ENCODE measurements at regions not wholly inside any gene's neighbourhood (a gene's known extent, or its start where the extent isn't known, plus 50 kb on each side); places are given as distances from the start of the nearest gene placed in this dataset.

DNA sequence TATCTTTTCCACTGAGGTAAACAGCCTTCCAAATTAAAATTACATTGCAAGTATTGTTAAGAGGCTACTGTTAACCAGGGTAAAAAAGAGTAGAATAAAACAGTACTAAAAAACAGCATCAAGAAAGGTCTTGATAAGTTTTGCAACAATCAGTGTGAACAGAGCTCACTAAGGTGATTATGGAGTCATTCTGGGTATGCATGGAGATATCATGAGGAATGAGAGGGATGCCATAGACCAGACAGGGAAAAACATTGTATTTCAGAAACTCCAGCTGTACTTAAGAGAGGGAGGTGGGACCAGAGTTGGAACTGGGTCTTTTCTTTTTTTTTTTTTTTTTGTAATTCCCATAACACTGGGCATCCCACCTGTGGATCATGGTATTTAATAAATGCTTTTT, 549.6 kb downstream of the INHBA start:
- TF ChIP-seq, protein P1, sequence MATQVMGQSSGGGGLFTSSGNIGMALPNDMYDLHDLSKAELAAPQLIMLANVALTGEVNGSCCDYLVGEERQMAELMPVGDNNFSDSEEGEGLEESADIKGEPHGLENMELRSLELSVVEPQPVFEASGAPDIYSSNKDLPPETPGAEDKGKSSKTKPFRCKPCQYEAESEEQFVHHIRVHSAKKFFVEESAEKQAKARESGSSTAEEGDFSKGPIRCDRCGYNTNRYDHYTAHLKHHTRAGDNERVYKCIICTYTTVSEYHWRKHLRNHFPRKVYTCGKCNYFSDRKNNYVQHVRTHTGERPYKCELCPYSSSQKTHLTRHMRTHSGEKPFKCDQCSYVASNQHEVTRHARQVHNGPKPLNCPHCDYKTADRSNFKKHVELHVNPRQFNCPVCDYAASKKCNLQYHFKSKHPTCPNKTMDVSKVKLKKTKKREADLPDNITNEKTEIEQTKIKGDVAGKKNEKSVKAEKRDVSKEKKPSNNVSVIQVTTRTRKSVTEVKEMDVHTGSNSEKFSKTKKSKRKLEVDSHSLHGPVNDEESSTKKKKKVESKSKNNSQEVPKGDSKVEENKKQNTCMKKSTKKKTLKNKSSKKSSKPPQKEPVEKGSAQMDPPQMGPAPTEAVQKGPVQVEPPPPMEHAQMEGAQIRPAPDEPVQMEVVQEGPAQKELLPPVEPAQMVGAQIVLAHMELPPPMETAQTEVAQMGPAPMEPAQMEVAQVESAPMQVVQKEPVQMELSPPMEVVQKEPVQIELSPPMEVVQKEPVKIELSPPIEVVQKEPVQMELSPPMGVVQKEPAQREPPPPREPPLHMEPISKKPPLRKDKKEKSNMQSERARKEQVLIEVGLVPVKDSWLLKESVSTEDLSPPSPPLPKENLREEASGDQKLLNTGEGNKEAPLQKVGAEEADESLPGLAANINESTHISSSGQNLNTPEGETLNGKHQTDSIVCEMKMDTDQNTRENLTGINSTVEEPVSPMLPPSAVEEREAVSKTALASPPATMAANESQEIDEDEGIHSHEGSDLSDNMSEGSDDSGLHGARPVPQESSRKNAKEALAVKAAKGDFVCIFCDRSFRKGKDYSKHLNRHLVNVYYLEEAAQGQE (IDR thresholded peaks at IDR 0.05; ENCODE audit: borderline replicate concordance): no peak
- TF ChIP-seq EZH2 (IDR thresholded peaks at IDR 0.05; ENCODE audit: borderline replicate concordance, insufficient read depth, low read length, poor library complexity, severe bottlenecking) (no peak), POLR2AphosphoS5 (IDR thresholded peaks at IDR 0.05) (no peak), EP300 (conservative IDR thresholded peaks at IDR 0.05; ENCODE audit: poor library complexity, severe bottlenecking) (no peak), SMC3 (conservative IDR thresholded peaks at IDR 0.05; ENCODE audit: poor library complexity) (no peak), MXI1 (conservative IDR thresholded peaks at IDR 0.05; ENCODE audit: poor library complexity, severe bottlenecking) (no peak), TAF1 (IDR thresholded peaks at IDR 0.05; ENCODE audit: low read depth) (no peak), RAD21 (conservative IDR thresholded peaks at IDR 0.05) (no peak)
- TF ChIP-seq, protein P2, sequence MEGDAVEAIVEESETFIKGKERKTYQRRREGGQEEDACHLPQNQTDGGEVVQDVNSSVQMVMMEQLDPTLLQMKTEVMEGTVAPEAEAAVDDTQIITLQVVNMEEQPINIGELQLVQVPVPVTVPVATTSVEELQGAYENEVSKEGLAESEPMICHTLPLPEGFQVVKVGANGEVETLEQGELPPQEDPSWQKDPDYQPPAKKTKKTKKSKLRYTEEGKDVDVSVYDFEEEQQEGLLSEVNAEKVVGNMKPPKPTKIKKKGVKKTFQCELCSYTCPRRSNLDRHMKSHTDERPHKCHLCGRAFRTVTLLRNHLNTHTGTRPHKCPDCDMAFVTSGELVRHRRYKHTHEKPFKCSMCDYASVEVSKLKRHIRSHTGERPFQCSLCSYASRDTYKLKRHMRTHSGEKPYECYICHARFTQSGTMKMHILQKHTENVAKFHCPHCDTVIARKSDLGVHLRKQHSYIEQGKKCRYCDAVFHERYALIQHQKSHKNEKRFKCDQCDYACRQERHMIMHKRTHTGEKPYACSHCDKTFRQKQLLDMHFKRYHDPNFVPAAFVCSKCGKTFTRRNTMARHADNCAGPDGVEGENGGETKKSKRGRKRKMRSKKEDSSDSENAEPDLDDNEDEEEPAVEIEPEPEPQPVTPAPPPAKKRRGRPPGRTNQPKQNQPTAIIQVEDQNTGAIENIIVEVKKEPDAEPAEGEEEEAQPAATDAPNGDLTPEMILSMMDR (IDR thresholded peaks at IDR 0.05; ENCODE audit: poor library complexity, severe bottlenecking): no peak
- Histone ChIP-seq H3K9me2 (ENCODE audit: insufficient read depth, low read length) (no peaks in the 10 kb centered on the region), H3K4me2 (ENCODE audit: low read length) (peak overlapping the region; percentile 13), H3K4me3 (ENCODE audit: low read length) (no peak overlapping the region), H3K36me3 (ENCODE audit: insufficient read depth, low read length) (no peaks in the 10 kb centered on the region), H3K27ac (ENCODE audit: low read length) (peak overlapping the region; percentile 72), H3K9ac (ENCODE audit: low read length) (no peak overlapping the region), H3K9me3 (ENCODE audit: low read length) (no peaks in the 10 kb centered on the region), H3K27me3 (ENCODE audit: insufficient read depth, low read depth, low read length) (no peaks in the 10 kb centered on the region), H3F3A (ENCODE audit: insufficient read depth, low read length, poor library complexity, severe bottlenecking) (no peaks in the 10 kb centered on the region), H2AFZ (ENCODE audit: low read depth, low read length) (no peak overlapping the region), H4K20me1 (ENCODE audit: insufficient read depth) (no peaks in the 10 kb centered on the region), H3K79me2 (replicated peaks; ENCODE audit: insufficient read depth, low read length) (no peaks in the 10 kb centered on the region)

DNA sequence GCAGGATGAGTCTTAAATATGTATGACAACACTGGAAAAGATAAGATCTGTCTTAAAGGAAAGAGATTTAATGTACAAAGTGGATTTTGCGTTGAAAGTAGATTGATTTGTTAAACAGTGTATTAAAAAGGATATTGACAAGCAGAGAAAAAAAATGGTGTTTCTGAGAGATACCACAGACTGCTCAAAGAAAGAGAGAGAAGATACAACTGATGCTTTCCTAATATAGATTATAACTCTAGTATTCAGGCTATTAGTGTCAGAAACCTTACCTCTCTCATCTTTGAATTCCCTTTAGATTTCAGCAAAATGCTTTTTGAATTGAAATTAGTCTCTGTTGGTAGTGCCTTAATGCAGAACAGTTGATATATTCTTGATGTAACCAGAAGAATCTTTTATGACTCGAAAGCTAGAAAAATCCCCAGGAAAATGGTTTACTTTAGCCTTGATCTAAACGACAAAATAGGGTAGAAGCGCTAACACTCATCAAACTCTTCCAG, 550.7 kb downstream of the INHBA start:
- H3K9me3 ChIP-seq (ENCODE audit: low read length): no peaks in the 10 kb centered on the region
- no peaks in the 10 kb centered on the region for H4K20me1 ChIP-seq (ENCODE audit: insufficient read depth)
- no peaks in the 10 kb centered on the region for H3K36me3 ChIP-seq (ENCODE audit: insufficient read depth, low read length)
- no peaks in the 10 kb centered on the region for H3K79me2 ChIP-seq (replicated peaks; ENCODE audit: insufficient read depth, low read length)
- no peaks in the 10 kb centered on the region for H3K27me3 ChIP-seq (ENCODE audit: insufficient read depth, low read depth, low read length)
- peak overlapping the region; percentile 78 for H3K27ac ChIP-seq (ENCODE audit: low read length)
- H3K9me2 ChIP-seq (ENCODE audit: insufficient read depth, low read length): no peaks in the 10 kb centered on the region
- peak overlapping the region; percentile 26 for H3K4me3 ChIP-seq (ENCODE audit: low read length)
- H3K9ac ChIP-seq (ENCODE audit: low read length): no peak overlapping the region
- TF ChIP-seq, protein P1 (IDR thresholded peaks at IDR 0.05; ENCODE audit: borderline replicate concordance): peak; percentile 66
- TF ChIP-seq POLR2AphosphoS5 (IDR thresholded peaks at IDR 0.05) (peak; percentile 62), EP300 (conservative IDR thresholded peaks at IDR 0.05; ENCODE audit: poor library complexity, severe bottlenecking) (peak; percentile 90), RAD21 (conservative IDR thresholded peaks at IDR 0.05) (peak; percentile 33), MXI1 (conservative IDR thresholded peaks at IDR 0.05; ENCODE audit: poor library complexity, severe bottlenecking) (no peak), EZH2 (IDR thresholded peaks at IDR 0.05; ENCODE audit: borderline replicate concordance, insufficient read depth, low read length, poor library complexity, severe bottlenecking) (no peak), SMC3 (conservative IDR thresholded peaks at IDR 0.05; ENCODE audit: poor library complexity) (peak; percentile 13), TAF1 (IDR thresholded peaks at IDR 0.05; ENCODE audit: low read depth) (no peak)
- TF ChIP-seq, protein P2 (IDR thresholded peaks at IDR 0.05; ENCODE audit: poor library complexity, severe bottlenecking): no peak
- peak overlapping the region; percentile 13 for H3K4me2 ChIP-seq (ENCODE audit: low read length)
- no peaks in the 10 kb centered on the region for H3F3A ChIP-seq (ENCODE audit: insufficient read depth, low read length, poor library complexity, severe bottlenecking)
- H2AFZ ChIP-seq (ENCODE audit: low read depth, low read length): no peak overlapping the region

Measured in neural cell (in vitro differentiated cells).